ENCODE measurements at regions not wholly inside any gene's neighbourhood (a gene's known extent, or its start where the extent isn't known, plus 50 kb on each side); places are given as distances from the start of the nearest gene placed in this dataset.

DNA sequence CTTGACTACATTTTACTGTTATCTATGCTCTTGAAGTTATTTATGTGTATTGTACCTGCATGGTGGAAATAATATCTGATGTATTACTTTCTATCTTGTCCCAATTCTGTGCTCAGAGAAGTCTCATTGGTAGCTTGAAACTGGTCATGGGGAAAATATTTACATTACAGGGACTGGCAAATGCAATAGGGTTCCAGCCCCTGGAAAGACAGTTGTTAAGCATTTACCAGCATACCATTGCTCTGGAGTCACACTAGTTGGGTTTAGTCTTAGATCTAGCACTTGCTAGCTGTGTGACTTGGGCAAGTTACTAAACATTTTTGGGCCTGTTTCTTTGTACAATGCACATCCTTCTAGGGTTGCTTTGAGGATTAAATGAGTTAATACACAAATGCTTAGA is 86.3 kb upstream of the NRXN3 start:
- TF ChIP-seq, protein P1, sequence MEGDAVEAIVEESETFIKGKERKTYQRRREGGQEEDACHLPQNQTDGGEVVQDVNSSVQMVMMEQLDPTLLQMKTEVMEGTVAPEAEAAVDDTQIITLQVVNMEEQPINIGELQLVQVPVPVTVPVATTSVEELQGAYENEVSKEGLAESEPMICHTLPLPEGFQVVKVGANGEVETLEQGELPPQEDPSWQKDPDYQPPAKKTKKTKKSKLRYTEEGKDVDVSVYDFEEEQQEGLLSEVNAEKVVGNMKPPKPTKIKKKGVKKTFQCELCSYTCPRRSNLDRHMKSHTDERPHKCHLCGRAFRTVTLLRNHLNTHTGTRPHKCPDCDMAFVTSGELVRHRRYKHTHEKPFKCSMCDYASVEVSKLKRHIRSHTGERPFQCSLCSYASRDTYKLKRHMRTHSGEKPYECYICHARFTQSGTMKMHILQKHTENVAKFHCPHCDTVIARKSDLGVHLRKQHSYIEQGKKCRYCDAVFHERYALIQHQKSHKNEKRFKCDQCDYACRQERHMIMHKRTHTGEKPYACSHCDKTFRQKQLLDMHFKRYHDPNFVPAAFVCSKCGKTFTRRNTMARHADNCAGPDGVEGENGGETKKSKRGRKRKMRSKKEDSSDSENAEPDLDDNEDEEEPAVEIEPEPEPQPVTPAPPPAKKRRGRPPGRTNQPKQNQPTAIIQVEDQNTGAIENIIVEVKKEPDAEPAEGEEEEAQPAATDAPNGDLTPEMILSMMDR (IDR thresholded peaks at IDR 0.05; ENCODE audit: borderline replicate concordance), result no peak
- Histone ChIP-seq H3K4me1 (no peaks in the 10 kb centered on the region), H3K36me3 (no peaks in the 10 kb centered on the region), H3K9me3 (replicated peaks) (no peaks in the 10 kb centered on the region), H3K27ac (replicated peaks) (no peak overlapping the region), H3K27me3 (ENCODE audit: low read depth) (peaks cover 40% of the 10 kb centered on the region), H3K4me3 (no peak overlapping the region)
- intact Hi-C loops (cut with micrococcal nuclease), result no loop called here
- DNase-seq, result no peak

DNA sequence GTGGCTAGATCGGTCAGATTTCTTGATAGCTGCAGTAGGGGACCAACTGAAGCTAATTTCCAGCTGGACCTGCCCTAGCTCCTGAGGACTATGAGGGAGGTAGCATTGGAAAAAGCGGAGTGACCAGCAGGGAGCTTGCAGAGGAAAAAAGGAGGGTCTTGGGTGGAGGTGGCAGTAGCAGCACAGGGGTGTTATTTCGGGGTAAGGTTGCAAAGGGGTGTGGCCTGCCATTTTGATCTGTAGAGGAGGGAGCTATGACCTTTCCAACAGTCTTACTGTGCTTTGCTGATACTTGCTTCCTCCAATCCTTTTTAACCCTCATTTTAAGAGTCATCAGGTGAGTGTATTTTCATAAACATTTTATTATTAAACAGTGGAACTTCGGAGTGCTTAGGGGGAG is 83.8 kb upstream of the NRXN3 start:
- no peak for DNase-seq
- intact Hi-C loops (cut with micrococcal nuclease), result no loop called here

DNA sequence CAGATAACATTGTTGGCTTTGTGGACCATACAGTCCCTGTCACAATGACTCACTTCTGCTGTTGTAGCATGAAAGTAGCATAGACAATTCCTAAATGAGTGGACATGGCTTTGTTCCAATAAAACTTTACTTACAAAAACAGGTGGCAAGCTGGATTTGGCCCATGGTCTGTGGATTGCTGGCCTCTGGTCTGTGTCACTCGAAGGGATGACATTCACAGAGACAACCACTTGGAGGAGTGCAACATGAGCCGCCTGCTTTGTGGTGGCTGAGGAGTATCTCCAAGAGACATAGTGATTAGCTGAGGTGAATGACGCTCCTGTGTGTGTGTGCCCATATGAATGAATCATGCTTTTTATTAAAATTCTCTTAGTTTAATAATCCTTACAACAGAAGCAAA is 81.3 kb upstream of the NRXN3 start:
- DNase-seq, result no peak
- TF ChIP-seq, protein P1 (IDR thresholded peaks at IDR 0.05; ENCODE audit: borderline replicate concordance), result no peak
- Histone ChIP-seq H3K27me3 (ENCODE audit: low read depth) (peaks cover 56% of the 10 kb centered on the region), H3K4me1 (no peaks in the 10 kb centered on the region), H3K9me3 (replicated peaks) (no peaks in the 10 kb centered on the region), H3K4me3 (no peak overlapping the region), H3K36me3 (no peaks in the 10 kb centered on the region), H3K27ac (replicated peaks) (no peak overlapping the region)
- intact Hi-C loops (cut with micrococcal nuclease), result no loop called here

More for the DNA sequence above, 83.8 kb upstream of the NRXN3 start:
- Histone ChIP-seq H3K36me3 (no peaks in the 10 kb centered on the region), H3K9me3 (replicated peaks) (no peaks in the 10 kb centered on the region), H3K27ac (replicated peaks) (no peak overlapping the region), H3K27me3 (ENCODE audit: low read depth) (peaks cover 51% of the 10 kb centered on the region), H3K4me3 (no peak overlapping the region), H3K4me1 (no peaks in the 10 kb centered on the region)
- TF ChIP-seq, protein P1 (IDR thresholded peaks at IDR 0.05; ENCODE audit: borderline replicate concordance), result no peak

DNA sequence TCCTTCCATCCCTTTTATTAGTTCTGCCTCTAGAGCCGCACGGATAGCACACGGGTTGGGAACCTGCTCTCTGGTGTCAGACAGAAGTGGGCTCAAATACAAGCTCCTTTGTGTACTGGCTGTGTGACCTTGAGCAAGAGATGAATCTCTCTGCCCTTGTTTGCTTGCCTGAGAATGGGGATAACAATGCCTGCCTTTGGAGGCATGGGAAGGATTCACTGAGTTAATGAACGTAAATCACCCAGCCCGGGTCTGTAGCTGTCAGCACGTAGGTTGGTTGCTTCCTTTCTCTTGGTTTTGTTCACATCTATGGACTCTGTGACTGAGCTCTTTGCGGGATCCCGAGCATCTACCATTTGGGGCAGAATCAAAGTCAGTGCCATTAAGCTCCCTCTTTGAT is 79.3 kb upstream of the NRXN3 start:
- intact Hi-C loops (cut with micrococcal nuclease), result no loop called here
- TF ChIP-seq, protein P1 (IDR thresholded peaks at IDR 0.05; ENCODE audit: borderline replicate concordance), result no peak
- no peak for DNase-seq
- Histone ChIP-seq H3K27me3 (ENCODE audit: low read depth) (peaks cover 48% of the 10 kb centered on the region), H3K4me3 (no peak overlapping the region), H3K4me1 (no peaks in the 10 kb centered on the region), H3K36me3 (no peaks in the 10 kb centered on the region), H3K9me3 (replicated peaks) (no peaks in the 10 kb centered on the region), H3K27ac (replicated peaks) (no peak overlapping the region)

DNA sequence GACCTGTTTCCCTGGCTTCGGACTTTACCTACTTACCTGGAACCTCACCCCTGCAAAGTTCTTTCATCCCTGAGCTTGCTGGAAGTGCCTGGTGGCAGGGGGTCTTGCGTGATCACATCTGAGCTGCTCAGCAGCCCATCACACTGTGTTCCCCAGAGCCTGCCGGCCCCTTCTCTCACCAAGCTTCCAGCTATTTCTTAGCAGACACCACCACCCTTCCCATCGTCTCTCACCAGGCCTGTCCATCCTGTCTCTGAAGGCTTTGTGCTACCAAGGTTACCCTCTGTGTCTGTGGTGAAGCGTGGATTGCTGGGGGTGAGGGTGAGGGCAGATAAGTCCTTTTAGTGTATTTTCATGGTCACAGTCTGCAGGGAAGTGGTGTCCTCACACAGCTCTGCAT is 78.8 kb upstream of the NRXN3 start:
- H3K27me3 ChIP-seq (ENCODE audit: low read depth), result peaks cover 43% of the 10 kb centered on the region
- no peaks in the 10 kb centered on the region for H3K9me3 ChIP-seq (replicated peaks)
- no peak for DNase-seq
- TF ChIP-seq, protein P1 (IDR thresholded peaks at IDR 0.05; ENCODE audit: borderline replicate concordance), result no peak
- intact Hi-C loops (cut with micrococcal nuclease), result no loop called here
- H3K4me1 ChIP-seq, result no peaks in the 10 kb centered on the region
- no peak overlapping the region for H3K4me3 ChIP-seq
- H3K27ac ChIP-seq (replicated peaks), result no peak overlapping the region
- H3K36me3 ChIP-seq, result no peaks in the 10 kb centered on the region

DNA sequence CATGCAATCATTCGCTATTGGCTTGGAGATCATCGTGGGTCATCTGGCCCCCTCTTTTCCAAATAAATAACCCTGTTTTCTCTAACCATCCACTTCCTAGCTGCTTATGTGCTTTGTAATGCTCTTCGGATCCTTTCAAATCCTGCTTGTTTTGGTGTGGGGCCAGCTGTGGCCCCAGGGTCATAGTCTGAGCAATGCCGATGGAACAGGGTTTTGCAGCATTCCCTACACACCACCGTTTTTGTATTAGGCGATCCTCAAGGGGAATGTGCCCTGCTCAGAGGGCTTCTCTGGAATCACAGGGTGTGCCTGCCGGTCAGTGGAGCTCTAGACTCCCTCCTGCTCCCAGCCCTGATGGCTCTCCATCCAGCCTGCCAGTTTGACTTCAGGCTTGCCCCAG is 78.1 kb upstream of the NRXN3 start:
- DNase-seq, result no peak
- H3K4me3 ChIP-seq, result no peak overlapping the region
- H3K27ac ChIP-seq (replicated peaks), result no peak overlapping the region
- intact Hi-C loops (cut with micrococcal nuclease), result no loop called here
- H3K9me3 ChIP-seq (replicated peaks), result no peaks in the 10 kb centered on the region
- no peaks in the 10 kb centered on the region for H3K4me1 ChIP-seq
- H3K27me3 ChIP-seq (ENCODE audit: low read depth), result peaks cover 42% of the 10 kb centered on the region
- TF ChIP-seq, protein P1 (IDR thresholded peaks at IDR 0.05; ENCODE audit: borderline replicate concordance), result no peak
- H3K36me3 ChIP-seq, result no peaks in the 10 kb centered on the region
